OCI-LY7 (cell line): ENCODE measurements at regions not wholly inside any gene's neighbourhood (a gene's known extent, or its start where the extent isn't known, plus 50 kb on each side); places are given as distances from the start of the nearest gene placed in this dataset.

Experiments
- BruUV-seq: library from RNA; stranded (reverse); fragments of 400-500 nt; replicated peaks from 2 replicates; lab custom pipeline; 2021; lab: Mats Ljungman, UMichigan
- CTCF ChIA-PET: fragments of 300-600 bp; sonication (Branson Sonifier 250); formaldehyde crosslinking; loops from one replicate; lab custom pipeline; 2022; ENCODE audit warnings: antibody characterized with exemption; ENCODE audit not compliant: unreplicated experiment; lab: Charles Lee
- POLR2A ChIA-PET: fragments of 300-600 bp; sonication (Branson Sonifier 250); formaldehyde crosslinking; loops from one replicate; lab custom pipeline; 2022; ENCODE audit warnings: antibody characterized with exemption; lab: Charles Lee
- DNase-seq: peaks from one replicate; pipeline ENCODE4 v3.0.0-alpha.2; 2015; ENCODE audit warnings: low spot score
- H2AFZ ChIP-seq: fragments of 200-600 bp; sonication (generic), shearing (Covaris generic); 2 replicates; pipeline ENCODE4 v1.6.1; 2014; ENCODE audit warnings: mild to moderate bottlenecking, antibody characterized with exemption, low read length, moderate library complexity
- H3K27ac ChIP-seq: fragments of 200-600 bp; sonication (generic); 2 replicates; pipeline ENCODE4 v1.5.1; 2014; ENCODE audit warnings: mixed run types, low read depth, mild to moderate bottlenecking, moderate library complexity, low read length, inconsistent platforms; ENCODE audit not compliant: poor library complexity, severe bottlenecking
- H3K36me3 ChIP-seq: fragments of 200-600 bp; sonication (generic); 2 replicates; pipeline ENCODE4 v1.6.1; 2014; ENCODE audit warnings: mild to moderate bottlenecking, antibody characterized with exemption, low read length, moderate library complexity, mixed read lengths; ENCODE audit not compliant: insufficient read depth
- H3K4me1 ChIP-seq: fragments of 200-600 bp; sonication (generic); 2 replicates; pipeline ENCODE4 v1.5.1; 2014; ENCODE audit warnings: mild to moderate bottlenecking, low read length; ENCODE audit not compliant: insufficient read depth, poor library complexity, severe bottlenecking
- H3K4me2 ChIP-seq: fragments of 200-600 bp; sonication (generic); 2 replicates; pipeline ENCODE4 v1.6.1; 2014; ENCODE audit warnings: mild to moderate bottlenecking, low read length
- H3K4me3 ChIP-seq: fragments of 200-600 bp; sonication (generic); 2 replicates; pipeline ENCODE4 v1.5.1; 2014; ENCODE audit warnings: mild to moderate bottlenecking, low read depth, low read length; ENCODE audit not compliant: poor library complexity, severe bottlenecking
- H3K79me2 ChIP-seq: fragments of 200-600 bp; sonication (generic); 2 replicates; pipeline ENCODE4 v1.6.1; 2016; ENCODE audit warnings: low read depth, mild to moderate bottlenecking, low read length, moderate library complexity, mixed read lengths; ENCODE audit not compliant: insufficient read depth
- H3K9me2 ChIP-seq: fragments of 200-600 bp; sonication (generic); 2 replicates; pipeline ENCODE4 v1.6.1; 2016; ENCODE audit warnings: mild to moderate bottlenecking, low read length, mixed read lengths; ENCODE audit not compliant: insufficient read depth
- H3K9me3 ChIP-seq: fragments of 200-600 bp; sonication (generic); 2 replicates; pipeline ENCODE4 v1.6.1; 2014; ENCODE audit warnings: mild to moderate bottlenecking, mixed run types, low read length, mixed read lengths
- H4K20me1 ChIP-seq: fragments of 200-600 bp; sonication (generic); 2 replicates; pipeline ENCODE4 v1.6.1; 2014; ENCODE audit warnings: mild to moderate bottlenecking, antibody characterized with exemption, low read length, moderate library complexity, mixed read lengths; ENCODE audit not compliant: insufficient read depth
- CTCF ChIP-seq: fragments of 200-600 bp; sonication (generic); conservative IDR thresholded peaks from 2 replicates; pipeline ENCODE4 v1.5.1; 2014; ENCODE audit warnings: mild to moderate bottlenecking, antibody characterized with exemption, low read length, moderate library complexity, mixed read lengths
- EZH2phosphoT487 ChIP-seq: fragments of 200-600 bp; sonication (generic); IDR thresholded peaks from 2 replicates; pipeline ENCODE4 v1.6.1; 2018; ENCODE audit warnings: low read depth, borderline replicate concordance, mild to moderate bottlenecking, mixed run types, antibody characterized with exemption, low read length, moderate library complexity, mixed read lengths
- intact Hi-C: fragments of 100-400 bp; cut with micrococcal nuclease; formaldehyde crosslinking; loops from one replicate; pipeline ENCODE4 v1.10.0; 2022; ENCODE audit not compliant: unreplicated experiment

DNA sequence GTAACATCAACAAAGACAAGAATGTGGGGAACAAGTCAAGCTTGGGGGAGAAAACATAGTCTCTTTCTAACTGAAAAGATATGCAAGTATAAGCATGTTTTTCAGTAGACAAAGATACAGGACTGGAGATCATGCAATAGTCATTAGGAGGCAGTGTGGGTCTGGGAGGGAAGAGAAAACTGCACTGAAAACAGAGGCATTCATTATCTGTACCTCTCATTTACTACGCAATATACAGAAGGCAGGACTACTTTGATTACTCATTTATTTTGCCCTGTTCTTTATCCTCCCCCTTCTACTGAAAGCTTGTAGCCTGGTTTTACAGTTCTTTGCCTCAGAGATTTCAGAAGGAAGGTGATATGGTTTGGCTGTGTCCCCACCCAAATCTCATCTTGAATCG lies 341.2 kb downstream of the CRPPA start:
- Histone ChIP-seq H3K27ac (no peak overlapping the region), H3K4me3 (no peak overlapping the region), H3K4me1 (no peaks in the 10 kb centered on the region), H3K9me3 (no peaks in the 10 kb centered on the region), H2AFZ (no peak overlapping the region), H3K36me3 (no peaks in the 10 kb centered on the region), H3K79me2 (no peaks in the 10 kb centered on the region), H4K20me1 (no peaks in the 10 kb centered on the region), H3K4me2 (no peak overlapping the region), H3K9me2 (no peaks in the 10 kb centered on the region)
- POLR2A ChIA-PET, result no interaction called here
- no peak for TF ChIP-seq CTCF
- TF ChIP-seq EZH2phosphoT487, result no peak
- DNase-seq, result no peak
- CTCF ChIA-PET, result no interaction called here
- no TSS peak for BruUV-seq
- intact Hi-C loops, result no loop called here

GRCh38 chr7:16079723-16080122 lies 341.6 kb downstream of the CRPPA start:
- Histone ChIP-seq H3K79me2 (no peaks in the 10 kb centered on the region), H3K9me3 (no peaks in the 10 kb centered on the region), H3K36me3 (no peaks in the 10 kb centered on the region), H3K27ac (no peak overlapping the region), H2AFZ (no peak overlapping the region), H4K20me1 (no peaks in the 10 kb centered on the region), H3K4me3 (no peak overlapping the region), H3K4me2 (no peak overlapping the region), H3K4me1 (no peaks in the 10 kb centered on the region), H3K9me2 (no peaks in the 10 kb centered on the region)
- POLR2A ChIA-PET, result no interaction called here
- BruUV-seq, result no TSS peak
- CTCF ChIA-PET, result no interaction called here
- TF ChIP-seq EZH2phosphoT487 (no peak), CTCF (no peak)
- intact Hi-C loops, result no loop called here
- no peak for DNase-seq

- intact Hi-C loops, result no loop called here
- no peaks in the 10 kb centered on the region for H3K9me3 ChIP-seq
- ChIA-PET POLR2A (no interaction called here), CTCF (no interaction called here)
- no peak overlapping the region for H3K27ac ChIP-seq
- no peak overlapping the region for H2AFZ ChIP-seq
- BruUV-seq, result no TSS peak
- no peaks in the 10 kb centered on the region for H4K20me1 ChIP-seq
- no peaks in the 10 kb centered on the region for H3K9me2 ChIP-seq
- H3K79me2 ChIP-seq, result no peaks in the 10 kb centered on the region
- peak; percentile 28 for DNase-seq
- no peaks in the 10 kb centered on the region for H3K36me3 ChIP-seq
- no peaks in the 10 kb centered on the region for H3K4me1 ChIP-seq
- no peak overlapping the region for H3K4me3 ChIP-seq
- no peak overlapping the region for H3K4me2 ChIP-seq
- TF ChIP-seq EZH2phosphoT487 (no peak), CTCF (peak; percentile 76)
Observed at GRCh38 chr7:16078076-16078952, 343.0 kb downstream of the CRPPA start.
